Neural cell (in vitro differentiated cells): ENCODE measurements at regions not wholly inside any gene's neighbourhood (a gene's known extent, or its start where the extent isn't known, plus 50 kb on each side); places are given as distances from the start of the nearest gene placed in this dataset.
A peak's percentile ranks its signal among the peaks of the same experiment; 100 is the strongest.

Experiments
- H2AFZ ChIP-seq: fragments of 200-600, 300-800 bp; sonication (generic), shearing (Covaris generic); 2 replicates; pipeline ENCODE4 v1.6.0; 2014; ENCODE audit warnings: low read depth, mild to moderate bottlenecking, antibody characterized with exemption, low read length, moderate library complexity
- H3F3A ChIP-seq: fragments of 200-600 bp; shearing (Covaris generic); 2 replicates; pipeline ENCODE4 v1.6.1; 2016; ENCODE audit warnings: mild to moderate bottlenecking, moderate library complexity, mixed read lengths, antibody characterized with exemption, low read length; ENCODE audit not compliant: insufficient read depth, poor library complexity, severe bottlenecking
- H3K27ac ChIP-seq: fragments of 200-600, 300-800 bp; sonication (generic), shearing (Covaris generic); 2 replicates; pipeline ENCODE4 v1.5.1; 2014; ENCODE audit warnings: mild to moderate bottlenecking, low read length, moderate library complexity
- H3K27me3 ChIP-seq: fragments of 300-800, 200-600 bp; sonication (generic), shearing (Covaris generic); 2 replicates; pipeline ENCODE4 v1.6.0; 2014; ENCODE audit warnings: mild to moderate bottlenecking, low read depth, low read length, moderate library complexity; ENCODE audit not compliant: insufficient read depth
- H3K36me3 ChIP-seq: fragments of 300-800, 200-600 bp; sonication (generic), shearing (Covaris generic); 2 replicates; pipeline ENCODE4 v1.5.1; 2014; ENCODE audit warnings: mild to moderate bottlenecking, antibody characterized with exemption, low read length, moderate library complexity; ENCODE audit not compliant: insufficient read depth
- H3K4me2 ChIP-seq: fragments of 300-800, 200-600 bp; sonication (generic), shearing (Covaris generic); 2 replicates; pipeline ENCODE4 v1.6.0; 2014; ENCODE audit warnings: mild to moderate bottlenecking, low read length
- H3K4me3 ChIP-seq: fragments of 300-800, 200-600 bp; sonication (generic), shearing (Covaris generic); 2 replicates; pipeline ENCODE4 v1.5.1; 2014; ENCODE audit warnings: mild to moderate bottlenecking, low read length, moderate library complexity
- H3K79me2 ChIP-seq: fragments of 200-600 bp; shearing (Covaris generic); replicated peaks from 2 replicates; pipeline ENCODE4 v1.6.0; 2014; ENCODE audit warnings: mild to moderate bottlenecking, low read length, moderate library complexity; ENCODE audit not compliant: insufficient read depth
- H3K9ac ChIP-seq: fragments of 300-800, 200-600 bp; sonication (generic), shearing (Covaris generic); 2 replicates; pipeline ENCODE4 v1.6.1; 2016; ENCODE audit warnings: mild to moderate bottlenecking, low read length, mixed read lengths
- H3K9me2 ChIP-seq: fragments of 200-600 bp; shearing (Covaris generic); 2 replicates; pipeline ENCODE4 v1.6.1; 2016; ENCODE audit warnings: mild to moderate bottlenecking, low read length, mixed read lengths; ENCODE audit not compliant: insufficient read depth
- H3K9me3 ChIP-seq: fragments of 200-600, 300-800 bp; sonication (generic), shearing (Covaris generic); 2 replicates; pipeline ENCODE4 v1.6.1; 2016; ENCODE audit warnings: mild to moderate bottlenecking, mixed run types, low read length, moderate library complexity, mixed read lengths
- H4K20me1 ChIP-seq: fragments of 200-600 bp; shearing (Covaris generic); 2 replicates; pipeline ENCODE4 v1.6.1; 2016; ENCODE audit warnings: mild to moderate bottlenecking, mixed run types; ENCODE audit not compliant: insufficient read depth
- CTCF ChIP-seq: fragments of 450-650 bp; IDR thresholded peaks from 2 replicates; pipeline ENCODE4 v1.5.1; 2014; ENCODE audit warnings: antibody characterized with exemption, mild to moderate bottlenecking, moderate library complexity; ENCODE audit not compliant: poor library complexity, severe bottlenecking
- EP300 ChIP-seq: fragments of 450-650 bp; conservative IDR thresholded peaks from 2 replicates; pipeline ENCODE4 v1.6.1; 2014; ENCODE audit warnings: antibody characterized with exemption, mild to moderate bottlenecking, moderate library complexity; ENCODE audit not compliant: poor library complexity, severe bottlenecking
- MXI1 ChIP-seq: fragments of 450-650 bp; conservative IDR thresholded peaks from 2 replicates; pipeline ENCODE4 v1.6.1; 2014; ENCODE audit warnings: antibody characterized with exemption, mild to moderate bottlenecking; ENCODE audit not compliant: poor library complexity, severe bottlenecking
- POLR2AphosphoS5 ChIP-seq: IDR thresholded peaks from 2 replicates; pipeline ENCODE4 v1.6.1; 2012
- RAD21 ChIP-seq: fragments of 450-650 bp; conservative IDR thresholded peaks from 2 replicates; pipeline ENCODE4 v1.6.1; 2014; ENCODE audit warnings: antibody characterized with exemption, mild to moderate bottlenecking, moderate library complexity
- SMC3 ChIP-seq: fragments of 450-650 bp; conservative IDR thresholded peaks from 2 replicates; pipeline ENCODE4 v1.6.1; 2014; ENCODE audit warnings: antibody characterized with exemption, mild to moderate bottlenecking, moderate library complexity; ENCODE audit not compliant: poor library complexity
- TAF1 ChIP-seq: IDR thresholded peaks from 2 replicates; pipeline ENCODE4 v1.6.1; 2012; ENCODE audit warnings: low read depth
- TF ChIP-seq, protein P1 (sequence below): IDR thresholded peaks from 2 replicates; pipeline ENCODE4 v1.6.1; 2012; ENCODE audit warnings: borderline replicate concordance

GRCh38 chr1:39107341-39108290, 81.5 kb downstream of the NDUFS5 start:
- peaks cover 83% of the 10 kb centered on the region for H3K79me2 ChIP-seq
- peak overlapping the region; percentile 9 for H3K27ac ChIP-seq
- H3F3A ChIP-seq = peaks cover 22% of the 10 kb centered on the region
- no peaks in the 10 kb centered on the region for H3K9me2 ChIP-seq
- H3K9me3 ChIP-seq = no peaks in the 10 kb centered on the region
- no peaks in the 10 kb centered on the region for H3K27me3 ChIP-seq
- TF ChIP-seq RAD21 (no peak), TAF1 (no peak), CTCF (no peak), MXI1 (no peak), EP300 (no peak), SMC3 (no peak), POLR2AphosphoS5 (no peak)
- TF ChIP-seq, protein P1, sequence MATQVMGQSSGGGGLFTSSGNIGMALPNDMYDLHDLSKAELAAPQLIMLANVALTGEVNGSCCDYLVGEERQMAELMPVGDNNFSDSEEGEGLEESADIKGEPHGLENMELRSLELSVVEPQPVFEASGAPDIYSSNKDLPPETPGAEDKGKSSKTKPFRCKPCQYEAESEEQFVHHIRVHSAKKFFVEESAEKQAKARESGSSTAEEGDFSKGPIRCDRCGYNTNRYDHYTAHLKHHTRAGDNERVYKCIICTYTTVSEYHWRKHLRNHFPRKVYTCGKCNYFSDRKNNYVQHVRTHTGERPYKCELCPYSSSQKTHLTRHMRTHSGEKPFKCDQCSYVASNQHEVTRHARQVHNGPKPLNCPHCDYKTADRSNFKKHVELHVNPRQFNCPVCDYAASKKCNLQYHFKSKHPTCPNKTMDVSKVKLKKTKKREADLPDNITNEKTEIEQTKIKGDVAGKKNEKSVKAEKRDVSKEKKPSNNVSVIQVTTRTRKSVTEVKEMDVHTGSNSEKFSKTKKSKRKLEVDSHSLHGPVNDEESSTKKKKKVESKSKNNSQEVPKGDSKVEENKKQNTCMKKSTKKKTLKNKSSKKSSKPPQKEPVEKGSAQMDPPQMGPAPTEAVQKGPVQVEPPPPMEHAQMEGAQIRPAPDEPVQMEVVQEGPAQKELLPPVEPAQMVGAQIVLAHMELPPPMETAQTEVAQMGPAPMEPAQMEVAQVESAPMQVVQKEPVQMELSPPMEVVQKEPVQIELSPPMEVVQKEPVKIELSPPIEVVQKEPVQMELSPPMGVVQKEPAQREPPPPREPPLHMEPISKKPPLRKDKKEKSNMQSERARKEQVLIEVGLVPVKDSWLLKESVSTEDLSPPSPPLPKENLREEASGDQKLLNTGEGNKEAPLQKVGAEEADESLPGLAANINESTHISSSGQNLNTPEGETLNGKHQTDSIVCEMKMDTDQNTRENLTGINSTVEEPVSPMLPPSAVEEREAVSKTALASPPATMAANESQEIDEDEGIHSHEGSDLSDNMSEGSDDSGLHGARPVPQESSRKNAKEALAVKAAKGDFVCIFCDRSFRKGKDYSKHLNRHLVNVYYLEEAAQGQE = peak; percentile 59
- H3K4me3 ChIP-seq = peak overlapping the region; percentile 77
- peak overlapping the region; percentile 88 for H3K9ac ChIP-seq
- no peaks in the 10 kb centered on the region for H4K20me1 ChIP-seq
- H2AFZ ChIP-seq = no peak overlapping the region
- H3K36me3 ChIP-seq = peaks cover 2% of the 10 kb centered on the region
- H3K4me2 ChIP-seq = peak overlapping the region; percentile 26

DNA sequence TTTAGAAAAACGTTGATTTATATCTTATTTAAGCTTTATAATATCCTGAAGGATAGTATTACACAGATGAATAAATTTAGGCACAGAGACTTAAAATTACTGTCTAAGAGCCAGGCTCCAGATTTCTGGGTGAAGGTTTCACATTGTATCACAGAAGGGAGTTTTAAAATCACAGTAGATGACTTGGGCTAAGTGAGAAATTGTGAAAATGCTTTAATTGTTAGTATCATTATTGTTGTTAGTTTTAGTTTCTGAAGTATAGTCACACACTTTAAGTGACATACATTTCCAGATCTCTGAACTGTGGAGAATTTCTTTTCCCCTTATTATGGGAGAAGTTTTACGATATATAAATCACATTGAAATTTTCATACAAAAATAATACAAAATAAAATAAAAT, 83.5 kb downstream of the NDUFS5 start:
- no peak overlapping the region for H3K4me3 ChIP-seq
- no peak overlapping the region for H3K9ac ChIP-seq
- peaks cover 88% of the 10 kb centered on the region for H3K79me2 ChIP-seq
- H3K27ac ChIP-seq = no peak overlapping the region
- no peaks in the 10 kb centered on the region for H3K27me3 ChIP-seq
- H3F3A ChIP-seq = peaks cover 14% of the 10 kb centered on the region
- no peak overlapping the region for H3K4me2 ChIP-seq
- no peaks in the 10 kb centered on the region for H4K20me1 ChIP-seq
- peaks cover 9% of the 10 kb centered on the region for H3K36me3 ChIP-seq
- no peaks in the 10 kb centered on the region for H3K9me3 ChIP-seq
- no peak overlapping the region for H2AFZ ChIP-seq
- H3K9me2 ChIP-seq = no peaks in the 10 kb centered on the region
- TF ChIP-seq EP300 (no peak), POLR2AphosphoS5 (no peak), MXI1 (no peak), TAF1 (no peak)
